GM23338 (cell line): ENCODE measurements at regions not wholly inside any gene's neighbourhood (a gene's known extent, or its start where the extent isn't known, plus 50 kb on each side); places are given as distances from the start of the nearest gene placed in this dataset.

ENCODE experiments used
- ATAC-seq: fragments of 200-7000 bp; cut with Tn5 transposase; 3 replicates; pipeline ENCODE4 v1.9.1; 2020
- DNase-seq: peaks from one replicate; pipeline ENCODE4 v3.0.0-alpha.2; 2015; ENCODE audit warnings: low spot score
- H2AFZ ChIP-seq: fragments of 200-600 bp; sonication (generic); 2 replicates; pipeline ENCODE4 v1.8.0; 2016; ENCODE audit warnings: antibody characterized with exemption, mild to moderate bottlenecking, moderate library complexity
- H3F3A ChIP-seq: fragments of 200-600 bp; sonication (generic); replicated peaks from 2 replicates; pipeline ENCODE4 v1.8.0; 2017; ENCODE audit warnings: antibody characterized with exemption, mixed run types, low read depth
- H3K27ac ChIP-seq: fragments of 200-600 bp; sonication (generic); 2 replicates; pipeline ENCODE4 v1.6.1; 2016; ENCODE audit warnings: low read depth
- H3K27me3 ChIP-seq: fragments of 200-600 bp; sonication (generic); 2 replicates; pipeline ENCODE4 v1.8.0; 2016; ENCODE audit warnings: mild to moderate bottlenecking, mixed run types, moderate library complexity; ENCODE audit not compliant: insufficient read depth
- H3K36me3 ChIP-seq: fragments of 200-600 bp; sonication (generic); 2 replicates; pipeline ENCODE4 v1.8.0; 2016; ENCODE audit warnings: mild to moderate bottlenecking; ENCODE audit not compliant: insufficient read depth
- H3K4me1 ChIP-seq: fragments of 200-600 bp; sonication (generic); 2 replicates; pipeline ENCODE4 v1.8.0; 2016; ENCODE audit warnings: mild to moderate bottlenecking, moderate library complexity; ENCODE audit not compliant: insufficient read depth
- H3K4me2 ChIP-seq: fragments of 200-600 bp; sonication (generic); 2 replicates; pipeline ENCODE4 v1.7.1; 2017; ENCODE audit warnings: mixed run types
- H3K4me3 ChIP-seq: fragments of 200-600 bp; sonication (generic); 2 replicates; pipeline ENCODE4 v1.6.1; 2016; ENCODE audit warnings: mixed run types
- H3K79me2 ChIP-seq: fragments of 200-600 bp; sonication (generic); replicated peaks from 2 replicates; pipeline ENCODE4 v1.8.0; 2017; ENCODE audit warnings: mild to moderate bottlenecking; ENCODE audit not compliant: insufficient read depth
- H3K9me2 ChIP-seq: fragments of 200-600 bp; sonication (generic); 2 replicates; pipeline ENCODE4 v1.8.0; 2017; ENCODE audit not compliant: insufficient read depth
- H4K20me1 ChIP-seq: fragments of 200-600 bp; sonication (generic); replicated peaks from 2 replicates; pipeline ENCODE4 v1.8.0; 2017; ENCODE audit warnings: mild to moderate bottlenecking; ENCODE audit not compliant: insufficient read depth
- H3K27ac Mint-ChIP-seq: 2 replicates; pipeline ENCODE4 v1.8.0; 2020; ENCODE audit warnings: inconsistent platforms, mild to moderate bottlenecking, moderate library complexity, mixed read lengths
- H3K27me3 Mint-ChIP-seq: 3 replicates; pipeline ENCODE4 v1.8.0; 2022; ENCODE audit warnings: low read depth, mild to moderate bottlenecking, moderate library complexity, mixed read lengths, inconsistent platforms; ENCODE audit not compliant: insufficient read depth, poor library complexity
- H3K36me3 Mint-ChIP-seq: 3 replicates; pipeline ENCODE4 v1.8.0; 2021; ENCODE audit warnings: low read depth, mild to moderate bottlenecking, inconsistent platforms, moderate library complexity, mixed read lengths
- H3K4me1 Mint-ChIP-seq: 3 replicates; pipeline ENCODE4 v1.8.0; 2020; ENCODE audit warnings: mild to moderate bottlenecking, inconsistent platforms, mixed read lengths
- H3K4me3 Mint-ChIP-seq: 3 replicates; pipeline ENCODE4 v1.8.0; 2021; ENCODE audit warnings: moderate library complexity, mild to moderate bottlenecking, inconsistent platforms, mixed read lengths
- H3K9me3 Mint-ChIP-seq: 3 replicates; pipeline ENCODE4 v1.8.0; 2020; ENCODE audit warnings: moderate library complexity, mild to moderate bottlenecking, inconsistent platforms, mixed read lengths
- CREB1 ChIP-seq: fragments of 250-450 bp; sonication (Bioruptor Pico); IDR thresholded peaks from 2 replicates; pipeline ENCODE4 v1.5.0; 2020; ENCODE audit warnings: low read depth, mild to moderate bottlenecking, moderate library complexity
- EZH2 ChIP-seq: fragments of 200-600 bp; sonication (generic); IDR thresholded peaks from one replicate; pipeline ENCODE4 v1.8.0; 2017; ENCODE audit warnings: antibody characterized with exemption, mild to moderate bottlenecking, low read depth; ENCODE audit not compliant: unreplicated experiment
- EZH2phosphoT487 ChIP-seq: fragments of 200-600 bp; sonication (generic); IDR thresholded peaks from one replicate; pipeline ENCODE4 v1.8.1; 2018; ENCODE audit warnings: antibody characterized with exemption; ENCODE audit not compliant: unreplicated experiment
- JUNB ChIP-seq: IDR thresholded peaks from one replicate; pipeline ENCODE4 v1.6.1; 2016; ENCODE audit warnings: antibody characterized with exemption; ENCODE audit not compliant: unreplicated experiment
- NANOG ChIP-seq: IDR thresholded peaks from 2 replicates; pipeline ENCODE4 v1.6.1; 2016; ENCODE audit warnings: antibody characterized with exemption, borderline replicate concordance
- POLR2AphosphoS5 ChIP-seq: IDR thresholded peaks from 2 replicates; pipeline ENCODE4 v1.6.1; 2016; ENCODE audit warnings: antibody characterized with exemption, low read depth
- STAT1 ChIP-seq: IDR thresholded peaks from one replicate; pipeline ENCODE4 v1.6.1; 2016; ENCODE audit warnings: antibody characterized with exemption; ENCODE audit not compliant: unreplicated experiment
- ZNF114 ChIP-seq: fragments of 250-450 bp; sonication (Bioruptor Pico); IDR thresholded peaks from 2 replicates; pipeline ENCODE4 v1.5.0; 2020; ENCODE audit warnings: mild to moderate bottlenecking, moderate library complexity
- ZNF331 ChIP-seq: fragments of 250-450 bp; sonication (Bioruptor Pico); IDR thresholded peaks from 2 replicates; pipeline ENCODE4 v1.5.0; 2020; ENCODE audit warnings: low read depth, mild to moderate bottlenecking, moderate library complexity
- ZNF462 ChIP-seq: fragments of 250-450 bp; sonication (Bioruptor Pico); IDR thresholded peaks from 2 replicates; pipeline ENCODE4 v1.5.0; 2020; ENCODE audit warnings: mild to moderate bottlenecking, moderate library complexity
- TF ChIP-seq, protein P1 (sequence below): IDR thresholded peaks from 2 replicates; pipeline ENCODE4 v1.6.1; 2016; ENCODE audit warnings: antibody characterized with exemption
- TF ChIP-seq, protein P2 (sequence below), 2 experiments: fragments of 200-600 bp in 1 of 2; sonication (generic) in 1 of 2; conservative IDR thresholded peaks; 2 replicates each; pipeline versions ENCODE4 v1.5.1 to v1.6.1; 2016 to 2017; ENCODE audit warnings: antibody characterized with exemption in 2 of 2, low read depth in 2 of 2, mild to moderate bottlenecking in 2 of 2, moderate library complexity in 1 of 2
- TF ChIP-seq, protein P3 (sequence below): IDR thresholded peaks from one replicate; pipeline ENCODE4 v1.6.1; 2018; ENCODE audit warnings: antibody characterized with exemption; ENCODE audit not compliant: unreplicated experiment

- no peak for TF ChIP-seq ZNF462 (CRISPR knock-in tag)
- TF ChIP-seq STAT1, result no peak
- no peak for TF ChIP-seq CREB1 (CRISPR knock-in tag)
- TF ChIP-seq ZNF114 (CRISPR knock-in tag), result no peak
- TF ChIP-seq ZNF331 (CRISPR knock-in tag), result no peak
- no peak for TF ChIP-seq NANOG
- no peak for TF ChIP-seq POLR2AphosphoS5
- TF ChIP-seq EZH2, result no peak
Observed at GRCh38 chr21:35543746-35544145, 494.6 kb upstream of the RUNX1 start (continued).

DNA sequence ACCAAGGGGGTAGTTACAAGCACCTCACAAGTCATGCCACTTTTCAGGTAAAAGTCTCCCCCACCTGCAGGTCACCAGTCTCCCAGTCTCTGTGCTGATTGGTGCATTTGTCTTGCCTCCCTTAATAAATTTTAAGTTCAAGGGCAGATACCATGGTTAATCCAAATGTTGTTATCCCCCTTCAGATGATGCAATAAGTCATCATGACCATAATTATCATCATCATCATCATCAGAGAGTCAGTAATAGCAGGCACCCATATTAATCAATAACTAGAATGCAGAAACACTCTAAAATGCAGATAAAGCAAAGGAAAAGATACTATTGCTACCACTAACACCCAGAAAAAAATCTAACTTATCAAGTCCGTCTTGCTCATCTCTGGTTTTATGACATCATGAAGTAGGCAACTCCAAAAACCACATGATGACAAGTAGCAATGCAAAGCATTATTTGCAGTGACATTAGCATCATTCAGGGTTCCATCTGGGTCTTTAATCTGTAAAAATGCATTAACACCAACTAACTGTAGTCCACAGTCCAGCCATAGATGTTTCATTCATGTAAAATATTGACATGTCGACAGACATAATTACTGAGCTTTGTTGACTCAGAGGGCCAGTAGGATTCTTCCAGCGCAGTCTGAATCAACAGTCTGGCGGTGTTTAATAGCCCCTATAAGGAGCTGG, 492.0 kb upstream of the RUNX1 start:
- no peak overlapping the region for H2AFZ ChIP-seq
- no peaks in the 10 kb centered on the region for H3F3A ChIP-seq
- Mint-ChIP-seq H3K4me3 (no peak overlapping the region), H3K4me1 (no peaks in the 10 kb centered on the region), H3K27ac (no peak overlapping the region), H3K9me3 (peaks cover 2% of the 10 kb centered on the region; the same call in 1 of the 3 replicates), H3K27me3 (no peaks in the 10 kb centered on the region), H3K36me3 (peaks cover under 1% of the 10 kb centered on the region; the same call in 1 of the 3 replicates)
- H3K9me2 ChIP-seq, result peaks cover 11% of the 10 kb centered on the region; the same call in 1 of the 2 replicates
- no peaks in the 10 kb centered on the region for H3K4me1 ChIP-seq
- H3K36me3 ChIP-seq, result no peaks in the 10 kb centered on the region; the same call in 1 of the 2 replicates
- H3K4me2 ChIP-seq, result no peak overlapping the region
- DNase-seq (no peak), ATAC-seq (no peak)
- no peaks in the 10 kb centered on the region for H3K79me2 ChIP-seq
- no peaks in the 10 kb centered on the region for H3K27me3 ChIP-seq
- H4K20me1 ChIP-seq, result no peaks in the 10 kb centered on the region
- no peak overlapping the region for H3K27ac ChIP-seq
- H3K4me3 ChIP-seq, result no peak overlapping the region
- TF ChIP-seq, protein P1, sequence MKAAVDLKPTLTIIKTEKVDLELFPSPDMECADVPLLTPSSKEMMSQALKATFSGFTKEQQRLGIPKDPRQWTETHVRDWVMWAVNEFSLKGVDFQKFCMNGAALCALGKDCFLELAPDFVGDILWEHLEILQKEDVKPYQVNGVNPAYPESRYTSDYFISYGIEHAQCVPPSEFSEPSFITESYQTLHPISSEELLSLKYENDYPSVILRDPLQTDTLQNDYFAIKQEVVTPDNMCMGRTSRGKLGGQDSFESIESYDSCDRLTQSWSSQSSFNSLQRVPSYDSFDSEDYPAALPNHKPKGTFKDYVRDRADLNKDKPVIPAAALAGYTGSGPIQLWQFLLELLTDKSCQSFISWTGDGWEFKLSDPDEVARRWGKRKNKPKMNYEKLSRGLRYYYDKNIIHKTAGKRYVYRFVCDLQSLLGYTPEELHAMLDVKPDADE, result no peak
- TF ChIP-seq JUNB, result no peak
- no peak for TF ChIP-seq EZH2phosphoT487
- TF ChIP-seq, protein P2, sequence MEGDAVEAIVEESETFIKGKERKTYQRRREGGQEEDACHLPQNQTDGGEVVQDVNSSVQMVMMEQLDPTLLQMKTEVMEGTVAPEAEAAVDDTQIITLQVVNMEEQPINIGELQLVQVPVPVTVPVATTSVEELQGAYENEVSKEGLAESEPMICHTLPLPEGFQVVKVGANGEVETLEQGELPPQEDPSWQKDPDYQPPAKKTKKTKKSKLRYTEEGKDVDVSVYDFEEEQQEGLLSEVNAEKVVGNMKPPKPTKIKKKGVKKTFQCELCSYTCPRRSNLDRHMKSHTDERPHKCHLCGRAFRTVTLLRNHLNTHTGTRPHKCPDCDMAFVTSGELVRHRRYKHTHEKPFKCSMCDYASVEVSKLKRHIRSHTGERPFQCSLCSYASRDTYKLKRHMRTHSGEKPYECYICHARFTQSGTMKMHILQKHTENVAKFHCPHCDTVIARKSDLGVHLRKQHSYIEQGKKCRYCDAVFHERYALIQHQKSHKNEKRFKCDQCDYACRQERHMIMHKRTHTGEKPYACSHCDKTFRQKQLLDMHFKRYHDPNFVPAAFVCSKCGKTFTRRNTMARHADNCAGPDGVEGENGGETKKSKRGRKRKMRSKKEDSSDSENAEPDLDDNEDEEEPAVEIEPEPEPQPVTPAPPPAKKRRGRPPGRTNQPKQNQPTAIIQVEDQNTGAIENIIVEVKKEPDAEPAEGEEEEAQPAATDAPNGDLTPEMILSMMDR (conservative IDR thresholded peaks at IDR 0.05; ENCODE audit: low read depth in 2 of 2), result no peak
- TF ChIP-seq, protein P3, sequence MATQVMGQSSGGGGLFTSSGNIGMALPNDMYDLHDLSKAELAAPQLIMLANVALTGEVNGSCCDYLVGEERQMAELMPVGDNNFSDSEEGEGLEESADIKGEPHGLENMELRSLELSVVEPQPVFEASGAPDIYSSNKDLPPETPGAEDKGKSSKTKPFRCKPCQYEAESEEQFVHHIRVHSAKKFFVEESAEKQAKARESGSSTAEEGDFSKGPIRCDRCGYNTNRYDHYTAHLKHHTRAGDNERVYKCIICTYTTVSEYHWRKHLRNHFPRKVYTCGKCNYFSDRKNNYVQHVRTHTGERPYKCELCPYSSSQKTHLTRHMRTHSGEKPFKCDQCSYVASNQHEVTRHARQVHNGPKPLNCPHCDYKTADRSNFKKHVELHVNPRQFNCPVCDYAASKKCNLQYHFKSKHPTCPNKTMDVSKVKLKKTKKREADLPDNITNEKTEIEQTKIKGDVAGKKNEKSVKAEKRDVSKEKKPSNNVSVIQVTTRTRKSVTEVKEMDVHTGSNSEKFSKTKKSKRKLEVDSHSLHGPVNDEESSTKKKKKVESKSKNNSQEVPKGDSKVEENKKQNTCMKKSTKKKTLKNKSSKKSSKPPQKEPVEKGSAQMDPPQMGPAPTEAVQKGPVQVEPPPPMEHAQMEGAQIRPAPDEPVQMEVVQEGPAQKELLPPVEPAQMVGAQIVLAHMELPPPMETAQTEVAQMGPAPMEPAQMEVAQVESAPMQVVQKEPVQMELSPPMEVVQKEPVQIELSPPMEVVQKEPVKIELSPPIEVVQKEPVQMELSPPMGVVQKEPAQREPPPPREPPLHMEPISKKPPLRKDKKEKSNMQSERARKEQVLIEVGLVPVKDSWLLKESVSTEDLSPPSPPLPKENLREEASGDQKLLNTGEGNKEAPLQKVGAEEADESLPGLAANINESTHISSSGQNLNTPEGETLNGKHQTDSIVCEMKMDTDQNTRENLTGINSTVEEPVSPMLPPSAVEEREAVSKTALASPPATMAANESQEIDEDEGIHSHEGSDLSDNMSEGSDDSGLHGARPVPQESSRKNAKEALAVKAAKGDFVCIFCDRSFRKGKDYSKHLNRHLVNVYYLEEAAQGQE, result no peak
- TF ChIP-seq NANOG, result no peak
- TF ChIP-seq POLR2AphosphoS5, result no peak
